ENCODE measurements at regions not wholly inside any gene's neighbourhood (a gene's known extent, or its start where the extent isn't known, plus 50 kb on each side); places are given as distances from the start of the nearest gene placed in this dataset.

DNA sequence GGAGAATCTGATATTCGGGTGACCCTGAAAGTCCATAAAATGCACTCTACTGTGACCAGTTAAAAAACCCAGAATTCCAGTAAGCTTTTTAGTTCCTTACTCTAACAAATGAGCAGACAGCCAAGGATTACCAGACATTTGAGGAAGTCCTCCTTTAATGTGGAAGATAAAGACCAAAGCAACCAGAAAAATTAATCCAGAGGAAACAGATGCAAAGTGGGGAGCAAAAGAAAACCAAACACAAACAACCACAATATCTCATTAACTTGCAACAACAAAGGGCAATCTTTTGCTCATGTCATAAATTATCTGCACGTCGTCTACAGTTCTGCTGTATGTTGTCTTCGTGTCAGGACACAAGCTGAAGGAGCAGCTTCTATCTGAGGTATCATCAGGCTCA, 164.4 kb downstream of the PJA1 start:
- no peak for DNase-seq (ENCODE audit: low read depth)
- H3K4me3 ChIP-seq (ENCODE audit: control insufficient read depth, low read depth, low read length): no peak overlapping the region
- TF ChIP-seq, protein P1, sequence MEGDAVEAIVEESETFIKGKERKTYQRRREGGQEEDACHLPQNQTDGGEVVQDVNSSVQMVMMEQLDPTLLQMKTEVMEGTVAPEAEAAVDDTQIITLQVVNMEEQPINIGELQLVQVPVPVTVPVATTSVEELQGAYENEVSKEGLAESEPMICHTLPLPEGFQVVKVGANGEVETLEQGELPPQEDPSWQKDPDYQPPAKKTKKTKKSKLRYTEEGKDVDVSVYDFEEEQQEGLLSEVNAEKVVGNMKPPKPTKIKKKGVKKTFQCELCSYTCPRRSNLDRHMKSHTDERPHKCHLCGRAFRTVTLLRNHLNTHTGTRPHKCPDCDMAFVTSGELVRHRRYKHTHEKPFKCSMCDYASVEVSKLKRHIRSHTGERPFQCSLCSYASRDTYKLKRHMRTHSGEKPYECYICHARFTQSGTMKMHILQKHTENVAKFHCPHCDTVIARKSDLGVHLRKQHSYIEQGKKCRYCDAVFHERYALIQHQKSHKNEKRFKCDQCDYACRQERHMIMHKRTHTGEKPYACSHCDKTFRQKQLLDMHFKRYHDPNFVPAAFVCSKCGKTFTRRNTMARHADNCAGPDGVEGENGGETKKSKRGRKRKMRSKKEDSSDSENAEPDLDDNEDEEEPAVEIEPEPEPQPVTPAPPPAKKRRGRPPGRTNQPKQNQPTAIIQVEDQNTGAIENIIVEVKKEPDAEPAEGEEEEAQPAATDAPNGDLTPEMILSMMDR (conservative IDR thresholded peaks at IDR 0.05; ENCODE audit: control insufficient read depth, insufficient read depth, low read depth, low read length): no peak

- DNase-seq (ENCODE audit: low read depth): peak; percentile 24
- TF ChIP-seq, protein P1 (conservative IDR thresholded peaks at IDR 0.05; ENCODE audit: control insufficient read depth, insufficient read depth, low read depth, low read length): no peak
- no peak overlapping the region for H3K4me3 ChIP-seq (ENCODE audit: control insufficient read depth, low read depth, low read length)
Observed at GRCh38 chrX:68999931-69000330, 165.3 kb downstream of the PJA1 start.

DNA sequence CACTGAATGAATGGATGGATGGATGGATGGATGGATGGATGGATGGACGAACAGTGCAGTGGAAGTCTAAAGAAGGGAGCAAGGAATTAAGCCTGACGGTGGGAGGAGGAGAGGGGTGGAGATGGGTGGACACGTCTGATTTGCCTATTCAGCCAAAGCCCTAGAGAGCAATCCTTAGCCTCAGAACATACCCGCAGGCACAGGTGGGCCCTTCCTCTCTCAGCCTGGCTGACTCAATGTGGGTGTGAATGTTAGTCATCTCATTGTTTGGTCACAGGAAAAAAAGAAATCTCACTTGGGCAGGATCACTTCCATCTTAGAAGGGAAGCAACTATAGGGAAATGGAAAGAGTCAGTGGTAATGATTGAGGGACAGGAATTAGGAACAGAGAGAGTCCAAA, 165.9 kb downstream of the PJA1 start:
- TF ChIP-seq, protein P1 (conservative IDR thresholded peaks at IDR 0.05; ENCODE audit: control insufficient read depth, insufficient read depth, low read depth, low read length): no peak
- peak; percentile 45 for DNase-seq (ENCODE audit: low read depth)
- H3K4me3 ChIP-seq (ENCODE audit: control insufficient read depth, low read depth, low read length): no peak overlapping the region

DNA sequence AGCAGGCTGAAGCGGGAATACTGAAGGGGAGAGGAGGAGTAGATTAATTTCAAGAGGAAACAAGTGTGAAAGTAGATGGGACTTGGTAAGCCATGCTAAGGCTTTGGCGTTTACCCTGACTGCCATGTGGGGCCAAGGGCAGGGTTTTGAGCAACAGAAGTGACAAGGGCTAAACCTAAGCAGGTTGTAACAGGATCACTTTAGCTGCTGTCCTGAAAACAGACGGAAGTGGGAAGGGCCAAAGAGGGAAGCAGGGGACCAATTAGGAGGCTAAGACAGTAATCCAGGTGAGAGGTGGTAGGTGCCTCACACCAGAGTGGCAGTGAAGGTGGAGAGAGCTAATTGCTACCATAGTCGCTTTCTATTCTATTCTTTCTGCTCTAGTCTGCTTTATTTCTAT, 166.5 kb downstream of the PJA1 start:
- no peak overlapping the region for H3K4me3 ChIP-seq (ENCODE audit: control insufficient read depth, low read depth, low read length)
- TF ChIP-seq, protein P1 (conservative IDR thresholded peaks at IDR 0.05; ENCODE audit: control insufficient read depth, insufficient read depth, low read depth, low read length): no peak
- DNase-seq (ENCODE audit: low read depth): no peak

DNA sequence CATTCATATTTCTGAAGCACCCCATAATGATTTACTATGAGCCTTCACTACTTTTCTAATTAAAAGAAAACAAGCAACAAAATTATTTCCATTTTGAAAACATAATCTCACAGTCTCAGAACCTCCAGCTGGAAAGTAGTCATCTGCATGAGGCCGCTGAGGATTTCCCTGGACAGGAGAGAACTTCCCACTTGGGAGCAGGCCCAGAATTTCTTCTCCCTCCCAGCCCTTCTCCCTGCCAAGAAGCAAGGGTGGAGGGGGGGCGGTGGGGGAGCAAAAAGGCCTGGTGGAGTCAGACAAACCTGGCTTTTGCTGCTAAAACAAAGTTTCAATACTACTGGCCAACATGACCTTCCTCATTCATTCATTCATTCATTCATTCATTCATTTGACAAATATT, 167.3 kb downstream of the PJA1 start:
- DNase-seq (ENCODE audit: low read depth): peak; percentile 77
- TF ChIP-seq, protein P1 (conservative IDR thresholded peaks at IDR 0.05; ENCODE audit: control insufficient read depth, insufficient read depth, low read depth, low read length): no peak
- no peak overlapping the region for H3K4me3 ChIP-seq (ENCODE audit: control insufficient read depth, low read depth, low read length)

DNA sequence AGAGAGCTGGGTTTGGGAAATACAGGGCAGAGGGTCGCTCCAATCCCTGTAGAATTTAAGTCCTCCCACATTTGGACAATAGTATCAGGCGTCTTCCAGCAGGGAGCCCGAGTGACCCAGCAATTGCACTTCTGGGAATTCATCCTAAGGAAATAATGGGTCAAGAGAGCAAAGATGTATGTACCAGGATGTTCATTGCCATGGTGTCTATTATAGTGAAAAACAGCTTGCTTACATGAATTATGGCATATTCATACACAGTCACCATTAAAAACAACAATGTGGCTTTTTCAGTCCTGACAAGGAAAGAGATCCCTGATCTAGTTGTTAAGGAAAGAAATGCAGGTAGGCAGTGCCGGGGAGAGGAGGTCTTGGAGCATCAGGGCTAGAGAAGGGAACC, 167.7 kb downstream of the PJA1 start:
- no peak overlapping the region for H3K4me3 ChIP-seq (ENCODE audit: control insufficient read depth, low read depth, low read length)
- DNase-seq (ENCODE audit: low read depth): peak; percentile 19
- TF ChIP-seq, protein P1 (conservative IDR thresholded peaks at IDR 0.05; ENCODE audit: control insufficient read depth, insufficient read depth, low read depth, low read length): no peak
